Endothelial cell of umbilical vein (primary cell): ENCODE measurements at regions not wholly inside any gene's neighbourhood (a gene's known extent, or its start where the extent isn't known, plus 50 kb on each side); places are given as distances from the start of the nearest gene placed in this dataset.

Experiments
- BruUV-seq: library from RNA; stranded (reverse); fragments of 400-500 nt; replicated peaks from 2 replicates; lab custom pipeline; 2021; lab: Mats Ljungman, UMichigan
- CTCF ChIA-PET: fragments of 300-600, 350-600 bp; sonication (Branson Sonifier 250); formaldehyde crosslinking; loops from one replicate; lab custom pipeline; 2021; ENCODE audit warnings: antibody characterized with exemption, inconsistent platforms; lab: Charles Lee
- POLR2A ChIA-PET: fragments of 300-600, 350-600 bp; sonication (Branson Sonifier 250); formaldehyde crosslinking; loops from one replicate; lab custom pipeline; 2021; ENCODE audit warnings: antibody characterized with exemption, inconsistent platforms; lab: Charles Lee
- DNase-seq: peaks from one replicate; pipeline ENCODE4 v3.0.0-alpha.2; 2011; ENCODE audit warnings: low read depth, low spot score
- FAIRE-seq: peaks from 2 replicates; lab custom pipeline; 2011; peaks lifted over from hg19 to GRCh38; lab: Jason Lieb, UNC
- H2AFZ ChIP-seq: 2 replicates; pipeline ENCODE4 v1.6.0; 2012; ENCODE audit warnings: low read depth, low read length, control low read depth, inconsistent platforms
- H3K27ac ChIP-seq: 2 replicates; pipeline ENCODE4 v1.5.1; 2011; ENCODE audit warnings: low read depth, mild to moderate bottlenecking, control low read depth, low read length, moderate library complexity; ENCODE audit not compliant: insufficient read depth
- H3K27me3 ChIP-seq, 2 experiments: 2 replicates each; pipeline versions ENCODE4 v1.6.0 to v1.6.1; 2011; ENCODE audit warnings: low read length in 2 of 2, mixed read lengths in 1 of 2; ENCODE audit not compliant: control insufficient read depth in 2 of 2, insufficient read depth in 2 of 2
- H3K36me3 ChIP-seq, 2 experiments: 2 replicates in 1 of 2; 3 replicates in 1 of 2; pipeline ENCODE4 v1.5.1; 2011; ENCODE audit warnings: low read length in 2 of 2, mild to moderate bottlenecking in 1 of 2, moderate library complexity in 1 of 2; ENCODE audit not compliant: control insufficient read depth in 2 of 2, insufficient read depth in 2 of 2; ENCODE audit errors: extremely low read depth in 1 of 2
- H3K4me1 ChIP-seq: 3 replicates; pipeline ENCODE4 v1.5.1; 2011; ENCODE audit warnings: mild to moderate bottlenecking, low read length; ENCODE audit not compliant: control insufficient read depth, insufficient read depth; ENCODE audit errors: extremely low read depth
- H3K4me2 ChIP-seq: 2 replicates; pipeline ENCODE4 v1.6.1; 2011; ENCODE audit warnings: low read length, control low read depth, mixed read lengths; ENCODE audit not compliant: insufficient read depth
- H3K4me3 ChIP-seq, 3 experiments: fragments of 200-600 bp in 1 of 3; sonication (generic), shearing (Covaris generic) in 1 of 3; replicated peaks in 1 of 3; 2 replicates each; pipeline ENCODE4 v1.5.1; 2011 to 2016; ENCODE audit warnings: control low read depth in 3 of 3, low read length in 3 of 3, mild to moderate bottlenecking in 2 of 3, inconsistent platforms in 1 of 3, low read depth in 1 of 3, moderate library complexity in 1 of 3; ENCODE audit not compliant: insufficient read depth in 1 of 3
- H3K79me2 ChIP-seq: 2 replicates; pipeline ENCODE4 v1.6.0; 2012; ENCODE audit warnings: low read length, inconsistent platforms; ENCODE audit not compliant: control insufficient read depth, insufficient read depth
- H3K9ac ChIP-seq: replicated peaks from 2 replicates; pipeline ENCODE3; 2011; ENCODE audit warnings: low read length, control low read depth; ENCODE audit not compliant: insufficient read depth; ENCODE audit errors: extremely low read depth
- H3K9me1 ChIP-seq: replicated peaks from 3 replicates; pipeline ENCODE4 v1.6.0; 2011; ENCODE audit warnings: mild to moderate bottlenecking, low read length; ENCODE audit not compliant: control insufficient read depth, insufficient read depth; ENCODE audit errors: extremely low read depth
- H3K9me3 ChIP-seq: replicated peaks from 2 replicates; pipeline ENCODE4 v1.5.1; 2012; ENCODE audit warnings: low read length, inconsistent platforms; ENCODE audit not compliant: control insufficient read depth, insufficient read depth
- H4K20me1 ChIP-seq: replicated peaks from 2 replicates; pipeline ENCODE3; 2011; ENCODE audit warnings: mild to moderate bottlenecking, low read length; ENCODE audit not compliant: control insufficient read depth, insufficient read depth; ENCODE audit errors: extremely low read depth
- EZH2 ChIP-seq: IDR thresholded peaks from 2 replicates; pipeline ENCODE4 v1.6.1; 2012; ENCODE audit warnings: borderline replicate concordance, low read depth, mild to moderate bottlenecking, moderate library complexity, low read length, inconsistent platforms; ENCODE audit not compliant: severe bottlenecking
- FOS ChIP-seq: IDR thresholded peaks from 2 replicates; pipeline ENCODE4 v1.6.1; 2011; ENCODE audit warnings: mild to moderate bottlenecking, low read length, moderate library complexity, borderline replicate concordance; ENCODE audit not compliant: insufficient read depth
- GATA2 ChIP-seq: IDR thresholded peaks from 2 replicates; pipeline ENCODE4 v1.7.0; 2011; ENCODE audit warnings: low read depth, mild to moderate bottlenecking, moderate library complexity, mixed read lengths, low read length; ENCODE audit not compliant: insufficient read length, insufficient read depth
- JUN ChIP-seq: IDR thresholded peaks from 2 replicates; pipeline ENCODE4 v1.6.1; 2011; ENCODE audit warnings: borderline replicate concordance, low read depth; ENCODE audit not compliant: insufficient read length, insufficient read depth
- MYC ChIP-seq: IDR thresholded peaks from one replicate; pipeline ENCODE4 v1.6.1; 2011; ENCODE audit warnings: mild to moderate bottlenecking, low read depth, low read length
- POLR2A ChIP-seq: IDR thresholded peaks from 2 replicates; pipeline ENCODE4 v1.6.1; 2012; ENCODE audit warnings: low read depth, mild to moderate bottlenecking, control low read depth, low read length
- POLR2AphosphoS5 ChIP-seq: IDR thresholded peaks from 2 replicates; pipeline ENCODE4 v1.6.1; 2012; ENCODE audit warnings: low read depth, mild to moderate bottlenecking, control low read depth, low read length, moderate library complexity; ENCODE audit not compliant: insufficient read depth
- dilution Hi-C: fragments of 300-500 bp; cut with MboI; formaldehyde crosslinking; loops from one replicate; pipeline ENCODE4 v1.15.0; 2019; ENCODE audit warnings: low sequenced_read_pairs; ENCODE audit not compliant: extremely low pct_ligation_motif_present
- intact Hi-C: fragments of 100-400 bp; cut with micrococcal nuclease; formaldehyde crosslinking; loops from one replicate; pipeline ENCODE4 v1.10.0; 2022
- TF ChIP-seq, protein P1 (sequence below), 2 donors: IDR thresholded peaks; 1 replicate in 1 of 2; 2 replicates in 1 of 2; pipeline ENCODE4 v1.5.1; 2011; ENCODE audit warnings: low read length in 2 of 2, mild to moderate bottlenecking in 2 of 2, moderate library complexity in 2 of 2, control low read depth in 1 of 2, inconsistent platforms in 1 of 2, low read depth in 1 of 2; ENCODE audit not compliant: insufficient read depth in 1 of 2; ENCODE audit errors: extremely low read depth in 1 of 2
- TF ChIP-seq, protein P2 (sequence below): IDR thresholded peaks from 2 replicates; pipeline ENCODE4 v1.6.1; 2011; ENCODE audit not compliant: insufficient read depth, insufficient read length

DNA sequence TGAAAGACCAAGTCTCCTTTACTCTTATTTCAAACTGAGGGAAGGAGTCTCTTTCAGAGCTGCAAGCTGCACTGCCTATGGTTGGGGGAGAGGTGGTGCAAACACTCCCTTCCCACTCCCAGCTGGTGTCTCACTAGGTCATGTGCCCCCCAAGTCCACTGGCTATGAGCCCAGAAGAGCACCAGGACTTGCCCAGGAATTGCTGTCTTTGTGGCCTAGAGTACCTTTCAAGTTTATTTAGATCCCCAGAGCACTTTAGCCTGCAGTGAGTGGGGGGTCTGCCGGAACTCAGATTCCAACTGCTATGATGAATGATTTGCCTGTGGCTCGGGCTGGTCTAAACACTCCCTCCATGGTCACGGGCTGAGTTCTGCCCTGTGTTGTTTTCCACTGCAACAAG lies 192.6 kb upstream of the CITED2 start:
- dilution Hi-C loops, result no loop called here
- no peaks in the 10 kb centered on the region for H3K79me2 ChIP-seq
- H2AFZ ChIP-seq, result no peak overlapping the region
- H3K36me3 ChIP-seq, result no peaks in the 10 kb centered on the region
- H3K4me3 ChIP-seq, result no peak overlapping the region
- no peak overlapping the region for H3K4me2 ChIP-seq
- intact Hi-C loops, result loop anchor here (10.0 kb wide), 1 partner anchor 1998 kb away; no protein-coding TSS in a partner anchor
- no peaks in the 10 kb centered on the region for H4K20me1 ChIP-seq
- TF ChIP-seq GATA2, result no peak
- no peak for TF ChIP-seq POLR2AphosphoS5
- TF ChIP-seq JUN, result no peak
- TF ChIP-seq, protein P1, sequence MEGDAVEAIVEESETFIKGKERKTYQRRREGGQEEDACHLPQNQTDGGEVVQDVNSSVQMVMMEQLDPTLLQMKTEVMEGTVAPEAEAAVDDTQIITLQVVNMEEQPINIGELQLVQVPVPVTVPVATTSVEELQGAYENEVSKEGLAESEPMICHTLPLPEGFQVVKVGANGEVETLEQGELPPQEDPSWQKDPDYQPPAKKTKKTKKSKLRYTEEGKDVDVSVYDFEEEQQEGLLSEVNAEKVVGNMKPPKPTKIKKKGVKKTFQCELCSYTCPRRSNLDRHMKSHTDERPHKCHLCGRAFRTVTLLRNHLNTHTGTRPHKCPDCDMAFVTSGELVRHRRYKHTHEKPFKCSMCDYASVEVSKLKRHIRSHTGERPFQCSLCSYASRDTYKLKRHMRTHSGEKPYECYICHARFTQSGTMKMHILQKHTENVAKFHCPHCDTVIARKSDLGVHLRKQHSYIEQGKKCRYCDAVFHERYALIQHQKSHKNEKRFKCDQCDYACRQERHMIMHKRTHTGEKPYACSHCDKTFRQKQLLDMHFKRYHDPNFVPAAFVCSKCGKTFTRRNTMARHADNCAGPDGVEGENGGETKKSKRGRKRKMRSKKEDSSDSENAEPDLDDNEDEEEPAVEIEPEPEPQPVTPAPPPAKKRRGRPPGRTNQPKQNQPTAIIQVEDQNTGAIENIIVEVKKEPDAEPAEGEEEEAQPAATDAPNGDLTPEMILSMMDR (IDR thresholded peaks at IDR 0.05; ENCODE audit: extremely low read depth in 1 of 2, insufficient read depth in 1 of 2, low read depth in 1 of 2, low read length in 2 of 2), result no peak
- TF ChIP-seq, protein P2, sequence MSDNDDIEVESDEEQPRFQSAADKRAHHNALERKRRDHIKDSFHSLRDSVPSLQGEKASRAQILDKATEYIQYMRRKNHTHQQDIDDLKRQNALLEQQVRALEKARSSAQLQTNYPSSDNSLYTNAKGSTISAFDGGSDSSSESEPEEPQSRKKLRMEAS, result no peak
- TF ChIP-seq EZH2, result no peak
- TF ChIP-seq FOS, result no peak
- no peak for TF ChIP-seq POLR2A
- no peak for TF ChIP-seq MYC
- BruUV-seq, result no TSS peak
- POLR2A ChIA-PET, result no interaction called here
- H3K9me1 ChIP-seq, result no peaks in the 10 kb centered on the region
- H3K9ac ChIP-seq, result no peak overlapping the region
- no peaks in the 10 kb centered on the region for H3K9me3 ChIP-seq
- no peak overlapping the region for H3K27ac ChIP-seq
- no peaks in the 10 kb centered on the region for H3K27me3 ChIP-seq
- CTCF ChIA-PET, result interaction anchor here (1.7 kb wide), 1 partner anchor 10 kb away, joined by 4 read pairs; no protein-coding TSS in a partner anchor
- no peak for FAIRE-seq
- no peak for DNase-seq
- peaks cover 24% of the 10 kb centered on the region for H3K4me1 ChIP-seq
